Mammary epithelial cell (primary cell): ENCODE measurements at regions not wholly inside any gene's neighbourhood (a gene's known extent, or its start where the extent isn't known, plus 50 kb on each side); places are given as distances from the start of the nearest gene placed in this dataset.

ENCODE experiments used
- CTCF ChIP-seq, 2 donors: IDR thresholded peaks in 1 of 2; conservative IDR thresholded peaks in 1 of 2; 2 replicates each; pipeline ENCODE4 v1.5.1; 2011 to 2012; ENCODE audit warnings: inconsistent platforms in 2 of 2, low read length in 2 of 2, mild to moderate bottlenecking in 2 of 2, control low read depth in 1 of 2, low read depth in 1 of 2; ENCODE audit not compliant: insufficient read depth in 1 of 2; ENCODE audit errors: extremely low read depth in 1 of 2
- EZH2 ChIP-seq: IDR thresholded peaks from 2 replicates; pipeline ENCODE4 v1.6.1; 2012; ENCODE audit warnings: low read length, inconsistent platforms, borderline replicate concordance

- TF ChIP-seq CTCF (conservative IDR thresholded peaks at IDR 0.05 in 1 of 2, IDR thresholded peaks at IDR 0.05 in 1 of 2; ENCODE audit: extremely low read depth in 1 of 2, insufficient read depth in 1 of 2, low read depth in 1 of 2, low read length in 2 of 2) (no peak), EZH2 (no peak)
These were observed 99.2 kb downstream of the HES1 start for GRCh38 chr3:194235160-194235559.
